ENCODE measurements at regions not wholly inside any gene's neighbourhood (a gene's known extent, or its start where the extent isn't known, plus 50 kb on each side); places are given as distances from the start of the nearest gene placed in this dataset.
"Not testable (repeated sequence)": the region's sequence is repeated elsewhere in the genome, so short reads cannot be mapped to it uniquely, and the experiment has no call there.

DNA sequence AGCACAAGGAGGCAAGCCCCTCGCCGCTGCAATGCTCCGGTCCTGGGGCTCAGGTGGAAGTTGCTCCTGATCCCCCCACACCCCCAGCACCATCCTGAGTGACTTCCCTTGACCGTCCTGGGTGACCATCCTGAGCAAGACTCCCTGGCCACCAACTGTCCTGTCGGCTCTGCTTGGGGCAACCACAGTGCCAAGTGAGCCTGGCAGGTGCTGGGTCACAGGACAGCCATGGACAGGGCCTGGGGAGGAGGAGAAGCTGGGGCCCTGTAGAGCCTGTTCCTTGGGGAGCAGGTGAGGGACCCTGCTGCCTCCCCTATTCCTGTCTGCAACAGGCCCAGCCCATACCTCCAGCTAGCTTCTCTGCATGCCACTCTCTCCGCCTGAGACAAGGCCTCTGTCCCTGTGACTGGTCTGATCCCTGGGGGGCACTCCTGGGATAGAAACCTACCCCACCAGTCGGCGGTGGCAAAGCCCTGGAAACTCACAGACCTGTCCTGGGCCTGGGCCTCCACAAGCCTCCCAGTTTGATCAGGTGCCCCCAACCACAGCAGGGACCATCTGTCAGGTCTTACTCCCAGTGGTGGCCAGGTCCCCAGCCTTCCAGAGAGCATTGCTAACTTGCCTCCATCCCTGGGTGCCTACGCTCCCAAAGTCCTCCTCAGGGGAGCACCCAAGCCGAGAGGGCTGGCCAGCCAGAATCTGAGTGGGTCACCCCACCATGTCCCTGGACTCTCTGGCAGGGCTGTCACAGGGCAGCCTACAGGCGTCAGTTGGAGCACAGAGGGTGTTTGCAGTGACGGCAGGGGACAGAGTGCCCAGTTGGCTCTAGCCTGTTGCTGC lies 68.7 kb upstream of the WNT7B start:
- H3K27ac Mint-ChIP-seq: peak overlapping the region; percentile 81
- H3K9me3 Mint-ChIP-seq: no peaks in the 10 kb centered on the region
- H3K27me3 Mint-ChIP-seq: no peaks in the 10 kb centered on the region
- peak overlapping the region; percentile 75 to 80 for H3K4me3 Mint-ChIP-seq
- H3K36me3 Mint-ChIP-seq: no peaks in the 10 kb centered on the region
- peaks cover 24 to 43% of the 10 kb centered on the region in 2 donors for H3K4me1 Mint-ChIP-seq
- DNase-seq (no peak), ATAC-seq (replicated peaks) (no peak)

DNA sequence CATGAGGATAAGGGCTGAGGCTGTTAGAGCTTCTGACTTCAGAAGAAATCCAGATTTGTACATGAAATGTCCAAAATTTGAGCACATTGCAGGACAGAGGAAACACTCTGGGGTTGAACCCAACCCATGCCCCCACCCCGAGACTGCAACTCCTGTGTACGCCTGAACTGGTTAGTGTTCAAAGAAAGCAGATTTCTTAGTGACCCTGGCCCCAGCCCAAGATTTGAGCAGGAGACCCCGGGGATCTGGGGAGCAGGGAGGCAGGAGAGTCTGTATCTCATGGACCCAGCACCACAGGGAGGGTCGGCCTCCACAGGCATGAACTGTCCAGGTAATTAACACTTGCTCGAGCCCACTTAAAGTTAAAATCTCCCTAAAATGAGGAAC lies 69.3 kb upstream of the WNT7B start:
- Mint-ChIP-seq H3K4me3 (peak overlapping the region in 1 of 2 donors; percentile 80), H3K27ac (peak overlapping the region; percentile 71), H3K9me3 (no peaks in the 10 kb centered on the region), H3K4me1 (peaks cover 28 to 49% of the 10 kb centered on the region in 2 donors), H3K36me3 (no peaks in the 10 kb centered on the region), H3K27me3 (no peaks in the 10 kb centered on the region)
- DNase-seq: no peak
- no peak for ATAC-seq (replicated peaks)

DNA sequence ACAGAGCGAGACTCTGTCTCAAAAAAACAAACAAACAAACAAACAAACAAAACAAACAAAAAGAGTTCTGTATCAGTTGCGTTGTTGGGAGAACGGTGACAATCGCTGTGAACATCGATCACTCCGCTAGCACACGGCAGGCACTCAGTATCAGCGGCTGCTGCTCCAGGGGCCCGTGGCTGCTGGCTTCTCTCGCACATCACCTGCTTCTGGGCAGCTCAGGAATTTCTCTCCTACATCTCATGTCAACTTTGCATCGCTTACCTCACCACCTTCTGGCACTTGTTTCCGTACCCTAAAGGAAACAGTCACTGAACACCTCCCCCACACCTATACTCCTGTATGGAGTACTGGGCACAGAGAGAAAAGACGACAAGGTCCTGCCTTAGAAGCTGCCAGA lies 70.3 kb upstream of the WNT7B start:
- H3K9me3 Mint-ChIP-seq: no peaks in the 10 kb centered on the region
- H3K4me1 Mint-ChIP-seq: peaks cover 31 to 58% of the 10 kb centered on the region in 2 donors
- ATAC-seq (replicated peaks): no peak
- H3K36me3 Mint-ChIP-seq: no peaks in the 10 kb centered on the region
- no peak overlapping the region for H3K27ac Mint-ChIP-seq
- no peak overlapping the region for H3K4me3 Mint-ChIP-seq
- no peak for DNase-seq
- H3K27me3 Mint-ChIP-seq: no peaks in the 10 kb centered on the region

DNA sequence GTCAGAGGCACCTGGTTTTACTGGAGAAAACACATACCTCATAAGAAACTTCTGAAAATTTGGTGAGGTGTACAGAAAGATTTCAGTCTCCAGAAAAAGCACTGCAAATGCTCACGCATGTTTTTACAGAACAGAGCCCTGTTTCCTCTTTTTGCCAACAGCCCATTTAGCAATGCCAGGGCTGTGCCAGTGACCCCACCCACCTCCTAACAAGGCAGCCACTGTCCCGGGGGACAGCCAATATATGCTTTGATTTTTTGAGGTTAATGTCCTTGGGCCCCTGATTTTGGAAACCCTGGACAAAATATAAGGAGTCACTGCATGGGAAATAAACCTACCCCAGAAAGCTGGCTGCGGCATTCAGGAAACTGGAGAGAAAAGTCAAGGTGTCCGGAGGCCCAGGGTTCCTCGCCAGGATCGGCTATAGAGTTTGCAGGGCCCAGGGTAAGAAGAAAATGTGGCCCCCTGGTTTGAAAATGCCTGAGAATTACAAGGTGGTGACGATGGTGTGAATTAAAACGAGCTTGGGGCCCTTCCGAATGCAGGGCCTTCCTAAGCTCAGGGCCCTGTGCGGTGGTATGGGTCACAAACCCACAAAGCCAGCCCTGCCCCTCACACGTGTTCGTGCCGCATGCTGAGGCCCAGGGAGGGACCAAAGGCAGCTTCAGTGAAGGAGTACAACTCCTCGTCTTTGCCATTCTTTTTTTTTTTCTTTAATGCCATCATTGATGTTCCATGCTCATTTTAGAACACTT lies 71.1 kb upstream of the WNT7B start:
- no peak for DNase-seq
- H3K9me3 Mint-ChIP-seq: no peaks in the 10 kb centered on the region
- H3K36me3 Mint-ChIP-seq: no peaks in the 10 kb centered on the region
- H3K27me3 Mint-ChIP-seq: no peaks in the 10 kb centered on the region
- H3K4me3 Mint-ChIP-seq: no peak overlapping the region
- peaks cover 35 to 66% of the 10 kb centered on the region in 2 donors for H3K4me1 Mint-ChIP-seq
- H3K27ac Mint-ChIP-seq: no peak overlapping the region
- peak; percentile 35 to 48 for ATAC-seq (replicated peaks)

DNA sequence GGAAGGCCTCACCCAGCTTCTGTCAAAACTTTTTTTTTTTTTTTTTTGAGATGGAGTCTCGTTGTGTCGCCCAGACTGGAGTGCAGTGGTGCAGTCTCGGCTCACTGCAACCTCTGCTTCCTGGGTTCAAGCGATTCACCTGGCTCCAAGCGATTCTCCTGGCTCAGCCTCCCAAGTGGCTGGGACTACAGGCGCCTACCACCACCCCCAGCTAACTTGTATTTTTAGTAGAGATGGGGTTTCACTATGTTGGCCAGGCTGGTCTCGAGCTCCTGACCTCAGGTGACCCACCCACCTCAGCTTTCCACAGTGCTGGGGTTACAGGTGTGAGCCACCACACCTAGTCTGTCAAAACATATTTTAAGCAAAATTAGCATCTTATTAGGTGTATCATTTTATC lies 71.7 kb upstream of the WNT7B start:
- H3K4me1 Mint-ChIP-seq: peaks cover 35 to 68% of the 10 kb centered on the region in 2 donors
- H3K27ac Mint-ChIP-seq; H3K4me3 Mint-ChIP-seq; H3K27me3 Mint-ChIP-seq; DNase-seq; ATAC-seq (replicated peaks); H3K9me3 Mint-ChIP-seq; H3K36me3 Mint-ChIP-seq: not testable (repeated sequence)

DNA sequence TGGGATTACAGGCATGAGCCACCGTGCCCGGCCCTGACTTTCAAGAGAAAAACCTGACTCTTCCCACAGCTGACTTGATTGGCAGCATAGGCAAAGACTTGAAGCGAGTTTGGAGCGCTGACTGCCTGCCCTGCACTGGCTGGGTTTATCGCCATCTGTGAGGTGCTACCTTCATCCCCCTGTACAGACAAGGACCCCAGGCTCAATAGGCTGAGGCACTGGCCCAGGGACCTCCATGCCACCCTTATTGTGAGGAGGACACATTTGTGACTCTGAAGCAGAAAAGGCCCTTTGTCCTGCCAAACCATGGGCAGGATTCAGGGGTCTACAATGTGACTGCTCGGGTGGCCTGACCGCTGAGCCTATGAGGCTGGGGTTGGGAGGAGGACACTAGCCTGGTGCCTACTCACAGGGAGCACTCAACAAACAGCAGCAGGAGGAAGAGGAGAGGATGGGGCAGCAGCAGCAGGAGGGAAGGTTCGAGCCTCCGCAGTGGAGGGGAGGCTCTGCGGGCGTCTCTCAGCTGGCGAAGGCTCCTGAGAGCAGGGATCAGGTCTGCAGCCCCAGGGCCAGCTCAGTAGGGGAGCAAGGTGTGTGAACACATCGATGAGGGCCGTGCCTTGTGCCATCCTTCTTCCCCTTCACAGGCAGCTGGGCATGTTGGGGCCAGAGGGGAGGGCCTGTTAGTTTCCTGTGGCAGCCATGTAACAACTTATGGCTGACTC lies 72.9 kb upstream of the WNT7B start:
- DNase-seq (no peak), ATAC-seq (replicated peaks) (no peak)
- no peak overlapping the region for H3K4me3 Mint-ChIP-seq
- no peaks in the 10 kb centered on the region for H3K9me3 Mint-ChIP-seq
- peak overlapping the region; percentile 37 for H3K27ac Mint-ChIP-seq
- peaks cover 31 to 65% of the 10 kb centered on the region in 2 donors for H3K4me1 Mint-ChIP-seq
- no peaks in the 10 kb centered on the region for H3K36me3 Mint-ChIP-seq
- H3K27me3 Mint-ChIP-seq: no peaks in the 10 kb centered on the region

DNA sequence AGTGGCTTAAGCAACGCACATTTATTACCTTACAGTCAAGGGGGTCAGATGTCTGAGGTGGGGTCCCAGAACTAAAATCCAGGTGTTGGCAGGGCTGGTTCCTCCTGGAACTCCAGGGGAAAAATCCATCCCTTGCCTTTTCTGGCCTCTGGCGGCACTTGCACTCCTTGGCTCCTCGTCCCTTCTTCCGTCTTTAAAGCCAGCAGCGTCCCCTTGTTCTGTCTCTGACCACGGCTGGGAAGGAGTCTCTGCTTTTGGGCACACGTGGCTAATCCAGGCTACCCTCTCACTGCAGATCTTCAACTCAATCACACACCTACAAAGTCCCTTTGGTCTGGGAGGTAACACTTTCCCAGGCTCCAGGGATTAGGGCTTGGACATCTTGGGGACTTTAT lies 73.5 kb upstream of the WNT7B start:
- H3K4me3 Mint-ChIP-seq: no peak overlapping the region
- H3K27me3 Mint-ChIP-seq: no peaks in the 10 kb centered on the region
- H3K4me1 Mint-ChIP-seq: peaks cover 36 to 67% of the 10 kb centered on the region in 2 donors
- H3K9me3 Mint-ChIP-seq: no peaks in the 10 kb centered on the region
- ATAC-seq (replicated peaks) (no peak), DNase-seq (no peak)
- no peaks in the 10 kb centered on the region for H3K36me3 Mint-ChIP-seq
- H3K27ac Mint-ChIP-seq: peak overlapping the region; percentile 76

DNA sequence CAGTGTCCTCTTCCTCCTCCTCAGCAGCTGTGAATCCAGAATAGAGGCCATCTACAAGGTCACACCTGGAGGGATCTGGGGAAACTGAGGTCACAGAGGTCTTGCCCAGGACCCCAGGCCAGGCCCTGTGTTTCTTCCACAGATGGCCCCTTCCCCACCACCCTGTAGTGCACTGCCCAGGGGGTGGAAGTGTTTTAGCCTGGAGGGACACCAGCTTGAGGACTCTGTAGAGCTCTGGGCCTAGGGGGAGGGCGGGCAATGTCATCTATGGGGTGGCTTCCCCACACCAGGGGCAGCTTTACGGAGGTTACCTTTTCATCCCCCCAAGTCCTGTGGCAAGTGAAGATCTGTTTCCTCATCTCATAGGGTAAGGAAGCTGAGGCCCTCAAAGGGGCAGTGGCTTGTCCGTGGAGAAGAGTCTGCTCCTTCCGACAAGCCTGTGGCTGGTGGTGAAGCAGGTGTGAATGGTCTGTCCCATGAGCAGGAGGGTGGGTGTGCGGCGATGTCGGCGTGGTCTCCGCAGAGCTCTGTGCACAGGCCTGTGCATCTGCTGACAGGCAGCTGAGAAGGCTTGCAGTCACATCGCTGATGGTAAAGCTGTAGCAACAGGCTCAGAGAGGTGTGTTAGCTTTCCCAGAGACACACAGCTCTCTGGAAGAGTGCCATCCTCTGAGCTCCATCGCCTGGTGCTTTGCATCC lies 74.1 kb upstream of the WNT7B start:
- no peak overlapping the region for H3K4me3 Mint-ChIP-seq
- ATAC-seq (replicated peaks): no peak
- H3K27me3 Mint-ChIP-seq: no peaks in the 10 kb centered on the region
- no peak for DNase-seq
- H3K36me3 Mint-ChIP-seq: no peaks in the 10 kb centered on the region
- H3K4me1 Mint-ChIP-seq: peaks cover 32 to 64% of the 10 kb centered on the region in 2 donors
- no peaks in the 10 kb centered on the region for H3K9me3 Mint-ChIP-seq
- peak overlapping the region; percentile 76 for H3K27ac Mint-ChIP-seq

DNA sequence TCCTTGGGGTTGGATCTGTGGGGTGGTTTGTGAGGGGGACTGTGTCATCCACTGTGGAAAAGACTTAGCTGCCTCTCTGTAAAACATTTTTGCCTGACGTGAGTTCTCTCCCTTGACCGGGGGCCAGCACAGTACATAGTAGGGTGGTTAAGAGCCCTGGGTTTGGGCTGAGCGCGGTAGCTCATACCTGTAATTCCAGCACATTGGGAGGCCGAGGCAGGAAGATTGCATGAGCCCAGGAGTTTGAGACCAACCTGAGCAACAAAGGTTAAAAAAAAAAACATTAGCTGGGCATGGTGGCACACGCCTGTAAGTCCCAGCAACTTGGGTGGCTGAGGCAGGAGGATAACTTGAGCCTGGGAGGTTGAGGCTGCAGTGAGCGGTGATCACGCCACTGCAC lies 74.7 kb upstream of the WNT7B start:
- Mint-ChIP-seq H3K9me3 (no peaks in the 10 kb centered on the region), H3K27ac (peak overlapping the region; percentile 76), H3K27me3 (no peaks in the 10 kb centered on the region), H3K4me1 (peaks cover 28 to 58% of the 10 kb centered on the region in 2 donors), H3K4me3 (no peak overlapping the region), H3K36me3 (no peaks in the 10 kb centered on the region)
- DNase-seq (no peak), ATAC-seq (replicated peaks) (no peak)

DNA sequence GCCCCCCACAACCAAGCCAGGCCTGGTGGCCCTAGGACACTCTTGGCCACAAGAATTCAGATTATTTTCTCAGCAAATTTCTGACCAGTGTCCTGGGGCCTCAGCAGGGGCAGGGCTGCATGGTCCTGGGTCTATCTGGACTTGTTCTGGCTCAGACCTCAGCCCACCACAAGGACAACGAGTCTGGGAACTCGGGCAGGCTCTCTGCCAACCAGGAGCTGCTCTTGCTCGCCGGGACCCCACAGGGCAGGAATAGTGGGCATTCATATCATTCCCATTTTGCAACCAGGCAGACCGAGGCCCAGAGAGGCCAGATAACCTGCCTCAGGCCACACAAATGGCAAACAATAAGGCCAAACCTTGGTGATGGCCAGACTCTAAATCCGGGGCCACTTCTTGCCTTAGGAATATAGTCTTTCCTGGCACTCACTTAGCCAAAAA lies 75.4 kb upstream of the WNT7B start:
- no peaks in the 10 kb centered on the region for H3K27me3 Mint-ChIP-seq
- peak overlapping the region; percentile 90 to 95 for H3K4me3 Mint-ChIP-seq
- H3K36me3 Mint-ChIP-seq: no peaks in the 10 kb centered on the region
- no peak for ATAC-seq (replicated peaks)
- peaks cover 27 to 51% of the 10 kb centered on the region in 2 donors for H3K4me1 Mint-ChIP-seq
- no peaks in the 10 kb centered on the region for H3K9me3 Mint-ChIP-seq
- DNase-seq: no peak
- H3K27ac Mint-ChIP-seq: peak overlapping the region; percentile 98

DNA sequence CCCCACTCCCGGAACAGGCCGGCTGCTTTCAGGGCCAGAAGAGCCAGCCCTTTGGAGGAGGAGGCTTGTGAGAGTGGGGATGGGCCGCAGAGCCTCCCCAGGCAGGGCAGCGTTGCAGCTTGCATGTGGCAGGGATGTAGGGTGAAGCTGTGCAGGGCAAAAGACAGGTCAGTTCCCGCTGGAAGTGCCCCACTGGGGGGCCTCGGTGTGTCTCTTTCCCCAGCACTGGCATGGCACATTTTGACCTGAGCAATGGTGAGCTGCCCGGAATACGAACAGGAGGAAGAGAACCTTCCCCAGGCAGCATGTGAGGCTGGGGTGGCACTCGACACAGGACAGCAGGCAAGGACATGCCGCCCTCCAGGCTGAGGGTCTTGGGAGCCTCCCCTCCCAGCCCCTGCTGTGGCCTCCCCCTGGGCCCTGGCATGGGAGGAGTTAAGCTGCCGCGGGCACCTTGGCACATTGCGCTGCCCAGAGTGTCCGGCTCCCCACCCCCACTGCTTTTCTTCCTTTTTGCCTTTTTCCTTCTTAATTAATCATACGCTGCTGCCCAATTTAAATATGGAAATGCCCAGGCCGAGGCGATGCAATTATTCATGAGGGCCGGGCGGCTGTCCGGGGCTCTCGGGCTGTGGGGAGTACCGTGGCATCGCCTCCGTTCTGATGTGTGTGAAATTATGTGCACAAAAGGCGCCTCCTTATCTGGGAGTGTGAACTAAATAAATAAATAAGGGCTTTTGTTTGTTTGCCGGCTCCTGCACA lies 76.0 kb upstream of the WNT7B start:
- peak; percentile 17 to 26 for ATAC-seq (replicated peaks)
- no peaks in the 10 kb centered on the region for H3K9me3 Mint-ChIP-seq
- peak; percentile 22 for DNase-seq
- H3K27ac Mint-ChIP-seq: peak overlapping the region; percentile 98
- no peaks in the 10 kb centered on the region for H3K36me3 Mint-ChIP-seq
- peaks cover 28 to 56% of the 10 kb centered on the region in 2 donors for H3K4me1 Mint-ChIP-seq
- peak overlapping the region; percentile 90 to 95 for H3K4me3 Mint-ChIP-seq
- H3K27me3 Mint-ChIP-seq: no peaks in the 10 kb centered on the region

DNA sequence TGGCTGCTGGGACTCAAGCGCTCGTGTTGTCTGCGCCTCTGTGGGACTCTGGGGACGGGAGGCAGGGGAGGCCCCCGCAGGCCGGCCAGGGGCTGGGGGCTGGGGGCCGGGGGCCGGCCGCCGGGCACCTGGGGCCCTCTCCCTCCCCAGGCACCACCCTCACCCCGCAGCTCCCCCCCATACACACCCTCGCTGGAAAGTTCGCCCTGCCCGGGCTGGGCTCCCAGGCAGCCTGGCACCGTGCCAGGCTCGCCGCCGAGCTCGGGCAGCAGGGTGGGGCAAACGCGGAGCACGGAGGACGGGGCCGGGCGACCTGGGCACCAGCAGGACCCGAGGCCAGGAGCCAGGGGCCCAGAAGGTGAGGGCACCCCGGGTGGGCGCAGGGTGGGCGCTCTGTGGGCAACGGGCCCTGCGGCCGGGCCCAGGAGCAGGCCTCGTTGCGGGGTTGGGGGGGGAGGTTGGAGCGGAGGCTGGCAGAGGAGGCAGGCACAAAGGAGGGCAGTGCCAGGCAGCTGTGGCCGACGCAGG lies 76.7 kb upstream of the WNT7B start:
- Mint-ChIP-seq H3K36me3 (no peaks in the 10 kb centered on the region), H3K4me3 (peak overlapping the region; percentile 90 to 95), H3K27me3 (no peaks in the 10 kb centered on the region), H3K27ac (peak overlapping the region; percentile 98), H3K4me1 (peaks cover 28 to 61% of the 10 kb centered on the region in 2 donors), H3K9me3 (no peaks in the 10 kb centered on the region)
- peak; percentile 64 to 74 for ATAC-seq (replicated peaks)
- DNase-seq: peak; percentile 51
